Adrenal gland (tissue), 9 donors: ENCODE measurements at regions not wholly inside any gene's neighbourhood (a gene's known extent, or its start where the extent isn't known, plus 50 kb on each side); places are given as distances from the start of the nearest gene placed in this dataset.

Source experiments
- DNase-seq, 7 donors: peaks; one replicate each; pipeline ENCODE4 v3.0.0-alpha.2; 2019 to 2020
- H3K27ac ChIP-seq, 5 donors: fragments of 200-600 bp; sonication (generic) in 4 of 5; 1 replicate in 3 of 5; 2 replicates in 2 of 5; pipeline versions ENCODE4 v1.5.1 to v1.8.0; 2016 to 2020; ENCODE audit warnings: mild to moderate bottlenecking in 1 of 5
- H3K27me3 ChIP-seq: fragments of 200-600 bp; 2 replicates; pipeline ENCODE4 v1.8.0; 2021
- H3K36me3 ChIP-seq, 2 donors: fragments of 200-600 bp; replicated peaks in 1 of 2; 1 replicate in 1 of 2; 2 replicates in 1 of 2; pipeline versions ENCODE4 v1.5.1 to v1.8.0; 2018 to 2022
- H3K4me1 ChIP-seq, 2 donors: fragments of 200-600 bp; replicated peaks in 1 of 2; 1 replicate in 1 of 2; 2 replicates in 1 of 2; pipeline versions ENCODE4 v1.5.1 to v1.8.0; 2018 to 2021
- H3K4me3 ChIP-seq, 4 donors: fragments of 200-600 bp; sonication (generic) in 3 of 4; one replicate each; pipeline ENCODE4 v1.5.1; 2016 to 2018
- H3K9me3 ChIP-seq, 3 donors: fragments of 200-600 bp; sonication (generic) in 1 of 3; replicated peaks in 1 of 3; 1 replicate in 2 of 3; 2 replicates in 1 of 3; pipeline versions ENCODE4 v1.5.1 to v1.8.0; 2016 to 2021
- POLR2A ChIP-seq, 2 donors: fragments of 450-650 bp; IDR thresholded peaks; one replicate each; pipeline ENCODE4 v1.6.1; 2017; ENCODE audit warnings: antibody characterized with exemption in 2 of 2, mild to moderate bottlenecking in 2 of 2, moderate library complexity in 1 of 2
- WGBS, 4 donors: extraction: QIAGEN DNeasy Blood & Tissue Kit in 2 of 4; methylation state at CpG; one replicate each; pipeline versions ENCODE4 v1.1.5 to v1.1.7; 2013 to 2017; 5-methylcytosine and 5-hydroxymethylcytosine counted together
- intact Hi-C, 2 donors: fragments of 100-400 bp; cut with DNase I; formaldehyde crosslinking; loops; one replicate each; pipeline versions ENCODE4 v1.14.1 to v1.15.0; 2022 to 2023
- TF ChIP-seq, protein P1 (sequence below), 6 experiments: fragments of 450-650 bp in 4 of 6; fragments of 200-600 bp in 2 of 6; sonication (generic) in 1 of 6; IDR thresholded peaks; 1 replicate in 5 of 6; 2 replicates in 1 of 6; pipeline versions ENCODE4 v1.5.1 to v1.8.0; 2016 to 2021; ENCODE audit warnings: antibody characterized with exemption in 6 of 6, mild to moderate bottlenecking in 2 of 6, moderate library complexity in 1 of 6
- donor health status: healthy with polysubstance abuse.
- donor health status: Bipolar disorder and iron deficiency.
- donor health status: DM: yes; HTN: yes; CAD: no.
- donor health status: DM: no; HTN: no; CAD: no.
- donor health status: DM: no; HTN: no; CAD: no.

DNA sequence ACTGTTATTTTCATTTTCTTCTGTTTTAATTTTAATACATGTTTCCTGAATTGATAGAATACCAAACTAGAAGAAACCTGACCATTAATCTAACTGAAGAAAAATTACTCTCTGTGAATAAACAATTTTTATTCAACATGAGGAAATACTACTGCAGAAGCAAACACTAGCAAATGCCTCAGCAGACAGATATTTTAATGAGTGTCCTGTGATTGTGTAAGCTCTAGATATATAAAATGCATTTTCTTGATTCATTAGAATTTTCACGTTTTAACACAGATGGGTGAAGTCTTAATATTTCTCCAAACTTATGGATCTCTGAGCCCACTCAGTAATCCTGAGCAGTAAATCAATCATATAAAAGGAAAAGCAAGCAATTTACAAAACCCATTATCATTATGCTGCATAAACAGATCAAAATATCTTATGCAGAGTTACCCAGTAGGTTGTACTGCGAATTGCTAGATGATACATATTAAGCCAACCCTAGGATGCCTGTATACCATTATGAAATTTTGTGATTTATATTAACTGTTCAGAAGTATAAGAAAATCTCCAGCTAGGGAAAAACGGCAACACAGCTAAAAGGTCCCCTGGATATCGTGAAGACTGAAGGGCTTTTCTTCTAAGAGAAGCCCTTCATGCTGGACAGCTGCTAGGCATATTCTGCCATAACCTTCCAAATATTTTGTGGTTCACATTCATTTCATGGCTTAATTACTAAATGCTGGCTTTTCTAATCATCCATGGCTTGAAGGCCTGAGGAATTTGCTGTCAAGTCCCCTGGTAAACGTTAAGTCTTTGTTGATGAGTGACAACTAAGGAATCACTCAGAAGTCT is 157.7 kb upstream of the TGFBR2 start:
- 82 to 89% (median 84%) methylated on average over 5 of the region's 5 CpGs for whole genome bisulfite sequencing, 4 donors
- Histone ChIP-seq H3K36me3 (no peaks in the 10 kb centered on the region), H3K4me1 (peaks cover 0 to 4% of the 10 kb centered on the region in 2 donors), H3K27me3 (no peaks in the 10 kb centered on the region), H3K9me3 (no peaks in the 10 kb centered on the region), H3K27ac (no peak overlapping the region), H3K4me3 (no peak overlapping the region)
- TF ChIP-seq, protein P1, sequence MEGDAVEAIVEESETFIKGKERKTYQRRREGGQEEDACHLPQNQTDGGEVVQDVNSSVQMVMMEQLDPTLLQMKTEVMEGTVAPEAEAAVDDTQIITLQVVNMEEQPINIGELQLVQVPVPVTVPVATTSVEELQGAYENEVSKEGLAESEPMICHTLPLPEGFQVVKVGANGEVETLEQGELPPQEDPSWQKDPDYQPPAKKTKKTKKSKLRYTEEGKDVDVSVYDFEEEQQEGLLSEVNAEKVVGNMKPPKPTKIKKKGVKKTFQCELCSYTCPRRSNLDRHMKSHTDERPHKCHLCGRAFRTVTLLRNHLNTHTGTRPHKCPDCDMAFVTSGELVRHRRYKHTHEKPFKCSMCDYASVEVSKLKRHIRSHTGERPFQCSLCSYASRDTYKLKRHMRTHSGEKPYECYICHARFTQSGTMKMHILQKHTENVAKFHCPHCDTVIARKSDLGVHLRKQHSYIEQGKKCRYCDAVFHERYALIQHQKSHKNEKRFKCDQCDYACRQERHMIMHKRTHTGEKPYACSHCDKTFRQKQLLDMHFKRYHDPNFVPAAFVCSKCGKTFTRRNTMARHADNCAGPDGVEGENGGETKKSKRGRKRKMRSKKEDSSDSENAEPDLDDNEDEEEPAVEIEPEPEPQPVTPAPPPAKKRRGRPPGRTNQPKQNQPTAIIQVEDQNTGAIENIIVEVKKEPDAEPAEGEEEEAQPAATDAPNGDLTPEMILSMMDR (IDR thresholded peaks at IDR 0.05) = no peak
- no peak for DNase-seq
- intact Hi-C loops = no loop called here

DNA sequence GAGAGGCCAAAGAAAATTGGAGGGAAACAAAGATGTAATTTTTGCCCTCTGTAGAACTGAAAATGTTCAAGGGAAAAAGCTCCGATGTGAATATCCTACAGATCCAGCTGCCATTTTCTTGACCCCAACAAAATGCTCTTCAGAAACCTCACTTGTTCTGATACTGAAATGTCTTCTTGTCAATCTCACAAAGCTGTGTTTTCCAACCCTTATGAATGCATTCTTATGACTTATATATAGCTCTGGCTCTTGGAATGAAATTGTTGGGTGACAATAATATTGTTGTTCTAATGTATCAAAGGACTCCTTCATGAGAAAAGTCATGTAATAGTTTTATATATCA is 157.1 kb upstream of the TGFBR2 start:
- H3K27ac ChIP-seq = no peak overlapping the region
- H3K4me1 ChIP-seq = peaks cover 0 to 4% of the 10 kb centered on the region in 2 donors
- 76 to 94% (median 83%) methylated on average over 1 of the region's 1 CpG for WGBS, 4 donors
- TF ChIP-seq POLR2A (IDR thresholded peaks at IDR 0.05) = no peak
- TF ChIP-seq, protein P1 (IDR thresholded peaks at IDR 0.05) = no peak
- H3K27me3 ChIP-seq = no peaks in the 10 kb centered on the region
- no peak overlapping the region for H3K4me3 ChIP-seq
- no peaks in the 10 kb centered on the region for H3K36me3 ChIP-seq
- no peak for DNase-seq
- intact Hi-C loops = no loop called here
- H3K9me3 ChIP-seq = no peaks in the 10 kb centered on the region

DNA sequence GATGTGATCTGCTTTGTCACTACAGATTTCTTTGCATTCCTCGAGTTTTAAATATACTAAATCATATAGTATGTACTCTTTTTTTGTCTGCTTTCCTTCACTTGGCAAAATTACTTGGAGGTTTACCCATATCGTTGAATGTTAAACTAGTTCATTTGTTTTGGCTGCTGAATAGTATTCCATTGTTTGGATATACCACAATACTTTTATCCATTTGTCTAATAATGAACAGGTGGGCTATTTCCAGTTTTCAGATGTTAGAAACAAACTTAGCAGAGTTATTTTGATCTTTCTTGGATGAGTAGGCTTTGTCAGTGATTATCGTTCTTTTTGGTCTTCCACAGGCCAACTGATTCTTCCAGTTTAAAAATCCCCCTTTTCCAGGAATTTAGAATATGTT is 154.0 kb upstream of the TGFBR2 start:
- no peak overlapping the region for H3K4me3 ChIP-seq
- H3K9me3 ChIP-seq = no peaks in the 10 kb centered on the region
- WGBS, 4 donors = 83 to 88% (median 84%) methylated on average over 3 of the region's 3 CpGs
- intact Hi-C loops = no loop called here
- no peak for DNase-seq
- TF ChIP-seq, protein P1 (IDR thresholded peaks at IDR 0.05) = no peak
- no peak for TF ChIP-seq POLR2A (IDR thresholded peaks at IDR 0.05)
- H3K36me3 ChIP-seq = no peaks in the 10 kb centered on the region
- peaks cover 0 to 4% of the 10 kb centered on the region in 2 donors for H3K4me1 ChIP-seq
- no peak overlapping the region for H3K27ac ChIP-seq
- no peaks in the 10 kb centered on the region for H3K27me3 ChIP-seq

DNA sequence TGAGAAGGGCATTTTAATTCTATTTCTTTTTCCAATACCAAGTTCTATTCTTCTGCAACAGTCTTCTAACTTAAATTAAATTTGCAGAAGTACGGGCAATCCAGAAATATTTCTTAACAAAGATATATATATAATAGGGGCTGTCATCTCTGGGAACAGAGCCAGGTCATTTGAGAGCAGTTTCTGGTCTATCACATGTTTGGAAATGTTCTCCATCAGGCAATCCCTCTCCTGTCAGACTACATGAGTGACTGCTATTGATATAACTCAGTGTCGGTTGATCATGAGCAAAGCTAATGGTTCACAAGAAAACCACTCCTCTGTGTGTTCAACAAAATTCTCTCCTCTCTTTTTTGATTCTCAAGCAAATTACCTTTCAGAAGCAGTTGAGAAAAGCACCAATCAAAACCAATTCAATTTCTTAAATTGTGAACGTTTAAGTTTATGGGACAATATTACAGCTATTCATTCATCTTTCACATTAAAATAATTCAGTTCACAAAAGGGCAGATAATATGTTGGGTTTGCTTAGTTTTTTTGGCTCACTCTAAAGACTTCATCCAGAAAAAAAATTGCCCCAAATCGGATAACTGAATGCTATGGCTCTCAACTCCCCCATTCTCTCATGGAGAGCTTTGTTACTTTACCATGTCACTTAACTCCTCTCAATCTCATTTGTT is 152.9 kb upstream of the TGFBR2 start:
- Histone ChIP-seq H3K9me3 (no peaks in the 10 kb centered on the region), H3K36me3 (no peaks in the 10 kb centered on the region), H3K4me1 (peaks cover 0 to 4% of the 10 kb centered on the region in 2 donors), H3K27ac (peak overlapping the region in 1 of 5 donors; percentile 15), H3K4me3 (no peak overlapping the region), H3K27me3 (no peaks in the 10 kb centered on the region)
- WGBS, 4 donors = 49 to 56% (median 55%) methylated on average over 4 of the region's 4 CpGs
- TF ChIP-seq, protein P1 (IDR thresholded peaks at IDR 0.05) = no peak
- no peak for TF ChIP-seq POLR2A (IDR thresholded peaks at IDR 0.05)
- peak in 6 of 7 donors; percentile 17 to 66 (median 32) for DNase-seq
- intact Hi-C loops = no loop called here
